HL-60 (cell line): ENCODE measurements at regions not wholly inside any gene's neighbourhood (a gene's known extent, or its start where the extent isn't known, plus 50 kb on each side); places are given as distances from the start of the nearest gene placed in this dataset.
"Not testable (repeated sequence)": the region's sequence is repeated elsewhere in the genome, so short reads cannot be mapped to it uniquely, and the experiment has no call there.

Experiments
- DNase-seq, 2 experiments: peaks; one replicate each; pipeline ENCODE4 v3.0.0-alpha.2; 2010 to 2020; ENCODE audit warnings: low read depth in 1 of 2, low spot score in 1 of 2
- H3K27ac ChIP-seq: fragments of 250-450 bp; sonication (Bioruptor Pico); replicated peaks from 2 replicates; pipeline ENCODE4 v1.5.1; 2020; ENCODE audit warnings: mild to moderate bottlenecking, moderate library complexity
- H3K27me3 ChIP-seq: fragments of 250-450 bp; sonication (Bioruptor Pico); 2 replicates; pipeline ENCODE4 v1.5.1; 2021; ENCODE audit warnings: mild to moderate bottlenecking, moderate library complexity; ENCODE audit not compliant: insufficient read depth, poor library complexity, severe bottlenecking
- H3K4me3 ChIP-seq: replicated peaks from 2 replicates; pipeline ENCODE4 v1.5.1; 2011; ENCODE audit warnings: mild to moderate bottlenecking, control low read depth, low read length; ENCODE audit not compliant: insufficient read depth
- CTCF ChIP-seq: IDR thresholded peaks from one replicate; pipeline ENCODE4 v1.5.1; 2011; ENCODE audit warnings: low read length, control low read depth, inconsistent platforms; ENCODE audit not compliant: insufficient read depth
- GABPA ChIP-seq: IDR thresholded peaks from 2 replicates; pipeline ENCODE4 v1.6.1; 2012; ENCODE audit warnings: low read depth
- POLR2AphosphoS5 ChIP-seq: IDR thresholded peaks from 2 replicates; pipeline ENCODE4 v1.6.1; 2012; ENCODE audit warnings: low read depth
- REST ChIP-seq: IDR thresholded peaks from 2 replicates; pipeline ENCODE4 v1.6.1; 2012; ENCODE audit warnings: low read depth; ENCODE audit not compliant: insufficient replicate concordance
- SPI1 ChIP-seq: IDR thresholded peaks from 2 replicates; pipeline ENCODE4 v1.6.1; 2012; ENCODE audit warnings: low read depth, mild to moderate bottlenecking, borderline replicate concordance

DNA sequence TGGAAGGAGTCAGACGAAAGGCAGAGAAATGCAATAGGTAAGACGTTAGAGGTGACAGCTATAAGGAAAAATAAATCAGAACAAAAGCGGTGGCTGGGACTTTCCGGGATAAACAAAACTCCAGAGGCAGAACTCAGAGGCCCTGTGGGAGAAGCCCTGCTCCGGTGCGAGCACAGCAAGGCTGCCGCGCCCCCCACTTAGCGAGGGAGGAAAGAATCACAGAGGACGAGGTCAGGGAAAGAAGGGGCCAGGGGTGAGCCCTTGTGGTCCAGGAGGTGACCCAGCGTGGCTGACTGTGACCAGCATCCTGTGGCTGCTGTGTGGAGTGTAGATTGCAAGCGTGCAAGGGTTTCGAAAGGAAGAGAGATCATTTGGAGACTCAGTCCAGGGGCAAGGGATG, 591.8 kb upstream of the ADARB2 start:
- Histone ChIP-seq H3K27me3 (no peaks in the 10 kb centered on the region), H3K27ac (no peak overlapping the region), H3K4me3 (no peak overlapping the region)
- DNase-seq, result no peak
- TF ChIP-seq REST, result no peak
- no peak for TF ChIP-seq POLR2AphosphoS5
- TF ChIP-seq GABPA, result no peak
- no peak for TF ChIP-seq SPI1
- TF ChIP-seq CTCF, result no peak

GRCh38 chr10:2326411-2326810, 589.1 kb upstream of the ADARB2 start:
- no peaks in the 10 kb centered on the region for H3K27me3 ChIP-seq
- no peak for DNase-seq
- H3K4me3 ChIP-seq, result no peak overlapping the region
- TF ChIP-seq SPI1, result no peak
- TF ChIP-seq POLR2AphosphoS5, result no peak
- TF ChIP-seq REST, result no peak
- H3K27ac ChIP-seq, result no peak overlapping the region

- H3K27me3 ChIP-seq, H3K4me3 ChIP-seq, H3K27ac ChIP-seq, DNase-seq: not testable (repeated sequence)
Observed at GRCh38 chr10:2315045-2315485, 577.7 kb upstream of the ADARB2 start.

GRCh38 chr10:2306081-2306480, 568.8 kb upstream of the ADARB2 start:
- no peak overlapping the region for H3K4me3 ChIP-seq
- no peaks in the 10 kb centered on the region for H3K27me3 ChIP-seq
- no peak overlapping the region for H3K27ac ChIP-seq
- no peak for DNase-seq
- no peak for TF ChIP-seq SPI1
- no peak for TF ChIP-seq GABPA
- no peak for TF ChIP-seq POLR2AphosphoS5
- TF ChIP-seq REST, result no peak
- no peak for TF ChIP-seq CTCF
